OCI-LY3 (cell line): ENCODE measurements at regions not wholly inside any gene's neighbourhood (a gene's known extent, or its start where the extent isn't known, plus 50 kb on each side); places are given as distances from the start of the nearest gene placed in this dataset.

Source experiments
- EZH2phosphoT487 ChIP-seq: fragments of 200-600 bp; shearing (Covaris generic); IDR thresholded peaks from 2 replicates; pipeline ENCODE4 v1.6.1; 2018; ENCODE audit warnings: antibody characterized with exemption, mixed run types, low read depth
- TF ChIP-seq, protein P1 (sequence below): fragments of 200-600, 300-600 bp; sonication (generic); IDR thresholded peaks from 2 replicates; pipeline ENCODE4 v1.5.1; 2014; ENCODE audit warnings: antibody characterized with exemption, low read length, low read depth

DNA sequence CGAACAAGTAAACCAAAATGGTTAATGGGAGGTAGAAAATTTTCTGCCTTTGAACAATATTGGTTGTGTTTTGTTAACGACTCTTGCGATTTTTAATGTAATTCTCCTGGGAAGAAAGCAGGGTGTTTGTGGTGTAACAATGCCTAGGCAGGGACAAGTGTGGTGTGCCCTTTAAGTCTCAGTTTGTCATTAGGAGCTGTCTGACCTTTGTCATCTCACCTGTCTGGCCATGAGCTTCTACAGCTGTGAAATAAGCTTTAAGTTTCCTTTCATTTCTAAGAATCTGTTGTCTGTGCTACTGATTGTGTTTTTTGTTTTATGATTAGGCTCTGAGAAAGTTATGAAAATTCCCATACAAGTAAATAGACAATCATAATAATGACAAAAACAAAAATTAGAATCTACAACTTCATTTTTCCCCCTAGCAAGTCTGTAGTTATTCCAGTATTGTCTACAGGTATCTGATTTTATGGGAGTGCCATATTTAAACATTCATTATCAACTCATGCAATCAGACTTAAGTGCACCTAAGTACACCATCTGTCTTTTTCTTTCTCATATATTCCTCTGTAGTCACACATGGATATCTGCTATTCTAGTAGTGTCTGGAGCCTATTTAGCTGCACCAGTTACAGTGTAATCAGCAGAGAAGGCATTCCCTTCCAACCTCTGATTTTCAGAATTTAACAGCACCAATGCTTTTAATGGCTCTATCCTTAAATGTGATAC lies 203.5 kb downstream of the PPARGC1A start:
- no peak for TF ChIP-seq EZH2phosphoT487
- TF ChIP-seq, protein P1, sequence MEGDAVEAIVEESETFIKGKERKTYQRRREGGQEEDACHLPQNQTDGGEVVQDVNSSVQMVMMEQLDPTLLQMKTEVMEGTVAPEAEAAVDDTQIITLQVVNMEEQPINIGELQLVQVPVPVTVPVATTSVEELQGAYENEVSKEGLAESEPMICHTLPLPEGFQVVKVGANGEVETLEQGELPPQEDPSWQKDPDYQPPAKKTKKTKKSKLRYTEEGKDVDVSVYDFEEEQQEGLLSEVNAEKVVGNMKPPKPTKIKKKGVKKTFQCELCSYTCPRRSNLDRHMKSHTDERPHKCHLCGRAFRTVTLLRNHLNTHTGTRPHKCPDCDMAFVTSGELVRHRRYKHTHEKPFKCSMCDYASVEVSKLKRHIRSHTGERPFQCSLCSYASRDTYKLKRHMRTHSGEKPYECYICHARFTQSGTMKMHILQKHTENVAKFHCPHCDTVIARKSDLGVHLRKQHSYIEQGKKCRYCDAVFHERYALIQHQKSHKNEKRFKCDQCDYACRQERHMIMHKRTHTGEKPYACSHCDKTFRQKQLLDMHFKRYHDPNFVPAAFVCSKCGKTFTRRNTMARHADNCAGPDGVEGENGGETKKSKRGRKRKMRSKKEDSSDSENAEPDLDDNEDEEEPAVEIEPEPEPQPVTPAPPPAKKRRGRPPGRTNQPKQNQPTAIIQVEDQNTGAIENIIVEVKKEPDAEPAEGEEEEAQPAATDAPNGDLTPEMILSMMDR = no peak
